ENCODE measurements at regions not wholly inside any gene's neighbourhood (a gene's known extent, or its start where the extent isn't known, plus 50 kb on each side); places are given as distances from the start of the nearest gene placed in this dataset.

- TF ChIP-seq CTCF (IDR thresholded peaks at IDR 0.05) (no peak), POLR2A (IDR thresholded peaks at IDR 0.05) (no peak)
These were observed 142.4 kb downstream of the NDUFA10 start for GRCh38 chr2:239882781-239883180.
